ENCODE measurements at regions not wholly inside any gene's neighbourhood (a gene's known extent, or its start where the extent isn't known, plus 50 kb on each side); places are given as distances from the start of the nearest gene placed in this dataset.

- TF ChIP-seq CTCF (IDR thresholded peaks at IDR 0.05) = no peak
- TF ChIP-seq EZH2 (IDR thresholded peaks at IDR 0.05) = no peak
- no peak for TF ChIP-seq EZH2phosphoT487 (IDR thresholded peaks at IDR 0.05)
Measured at GRCh38 chr7:41245916-41246315, 457.0 kb downstream of the INHBA start.

All from neural progenitor cell (in vitro differentiated cells).